HG02885 (cell line): ENCODE measurements at regions not wholly inside any gene's neighbourhood (a gene's known extent, or its start where the extent isn't known, plus 50 kb on each side); places are given as distances from the start of the nearest gene placed in this dataset.
A peak's percentile ranks its signal among the peaks of the same experiment; 100 is the strongest.

Experiments used
- ATAC-seq: cut with Tn5 transposase; IDR thresholded peaks from one replicate; pipeline ENCODE4 v1.9.1; 2021; ENCODE audit warnings: mild to moderate bottlenecking; ENCODE audit not compliant: unreplicated experiment, poor library complexity

- ATAC-seq = no peak
These were observed 365.3 kb downstream of the NUAK1 start for GRCh38 chr12:105773471-105773870.

GRCh38 chr12:105774037-105774436, 364.7 kb downstream of the NUAK1 start:
- no peak for ATAC-seq

DNA sequence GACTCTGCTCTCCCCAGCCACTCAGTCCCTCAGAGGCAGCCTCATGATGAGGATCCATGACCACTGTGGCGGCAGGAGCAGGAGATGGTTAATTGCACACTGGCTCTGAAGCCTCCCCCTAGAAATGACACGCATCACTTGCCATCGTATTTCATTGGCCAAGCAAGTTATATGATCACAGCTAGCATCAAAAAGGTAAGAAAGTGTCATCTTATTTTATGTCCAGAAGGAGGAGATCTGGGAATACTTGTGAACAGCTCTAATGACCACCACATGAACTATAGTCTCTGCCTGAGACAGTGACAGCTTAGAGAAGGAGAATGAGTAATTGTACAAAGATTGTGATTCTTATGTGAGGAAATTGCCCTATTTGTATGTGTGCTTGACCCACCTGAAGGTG, 363.4 kb downstream of the NUAK1 start:
- ATAC-seq = no peak

GRCh38 chr12:105783983-105784947, 354.5 kb downstream of the NUAK1 start:
- ATAC-seq = peak; percentile 76

GRCh38 chr12:105793421-105793820, 345.3 kb downstream of the NUAK1 start:
- no peak for ATAC-seq

DNA sequence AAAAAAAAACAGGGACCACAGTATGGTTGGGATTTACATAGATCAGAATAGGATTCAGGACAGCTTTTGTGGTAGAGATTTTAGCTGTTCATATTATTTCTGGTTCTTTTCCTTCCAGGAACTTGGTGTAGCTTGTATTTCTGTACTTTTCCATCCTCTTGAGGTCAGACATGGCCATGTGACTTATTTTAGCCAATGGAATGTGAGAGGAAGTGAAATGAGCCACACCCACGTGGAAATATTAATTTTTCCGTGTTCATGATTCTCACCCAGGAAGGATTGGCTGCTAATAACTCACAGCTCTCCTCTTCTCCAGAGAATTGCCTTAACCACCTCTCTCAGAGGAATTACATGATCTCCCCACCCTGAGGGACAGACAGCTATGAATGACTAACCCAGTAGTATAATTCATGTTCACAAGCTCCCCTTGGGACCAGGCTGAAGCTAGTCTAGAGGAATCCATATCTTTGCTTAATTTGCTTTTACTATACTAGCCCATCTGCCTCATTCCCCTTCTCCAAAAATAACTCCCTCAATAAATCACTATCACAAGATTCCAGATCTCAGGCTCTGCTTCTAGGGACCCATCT, 340.4 kb downstream of the NUAK1 start:
- ATAC-seq = no peak

- no peak for ATAC-seq
These were observed 339.7 kb downstream of the NUAK1 start for GRCh38 chr12:105799103-105799502.

GRCh38 chr12:105801351-105801750, 337.4 kb downstream of the NUAK1 start:
- ATAC-seq = no peak

DNA sequence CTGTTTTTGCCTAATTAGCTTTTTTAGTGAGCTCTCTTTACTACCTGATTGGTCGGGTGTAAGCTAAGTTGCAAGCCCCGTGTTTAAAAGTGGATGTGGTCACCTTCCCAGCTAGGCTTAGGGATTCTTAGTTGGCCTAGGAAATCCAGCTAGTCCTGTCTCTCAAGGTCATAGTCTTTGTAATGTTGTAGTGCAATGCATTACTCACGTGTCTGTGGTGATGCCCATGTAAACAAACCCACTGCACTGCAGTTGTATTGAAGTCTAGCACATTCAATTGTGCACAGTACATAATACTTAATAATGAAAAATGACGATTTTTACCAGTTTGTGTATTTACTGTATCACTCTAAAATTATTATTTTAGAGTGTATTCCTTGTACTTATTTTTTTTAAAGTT, 335.5 kb downstream of the NUAK1 start:
- no peak for ATAC-seq

DNA sequence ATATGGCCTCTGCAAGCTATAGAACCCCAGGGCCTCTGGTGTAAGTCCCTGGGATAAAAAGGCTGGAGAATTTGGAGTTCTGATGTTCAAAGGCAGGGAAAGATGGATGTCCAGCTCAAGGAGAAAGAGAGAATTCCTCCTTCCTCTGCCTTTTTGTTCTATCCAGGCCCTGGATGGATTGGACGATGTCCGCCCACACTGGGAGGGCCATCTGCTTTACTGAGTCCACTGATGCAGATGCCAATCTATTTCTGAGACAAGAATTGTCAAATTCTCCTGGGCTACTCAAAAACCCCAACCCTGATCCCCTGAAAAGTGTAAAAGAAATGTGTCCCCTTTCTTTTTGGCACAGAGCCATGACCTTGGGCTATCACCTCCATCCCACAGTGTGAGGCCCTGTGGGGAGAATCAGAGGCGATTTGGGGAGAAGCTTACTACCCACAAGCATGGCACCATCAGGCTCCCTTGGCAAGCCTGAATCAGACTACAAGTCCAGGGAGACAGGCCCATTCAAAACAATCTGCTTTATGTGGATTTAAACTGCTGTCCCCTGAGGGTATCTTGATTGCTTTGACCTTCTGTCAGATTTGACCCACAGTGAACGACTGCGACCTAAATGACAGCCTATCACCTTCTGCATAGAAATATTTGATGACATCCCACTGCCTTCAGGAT, 334.0 kb downstream of the NUAK1 start:
- no peak for ATAC-seq

- no peak for ATAC-seq
These were observed 332.9 kb downstream of the NUAK1 start for GRCh38 chr12:105805730-105806399.

DNA sequence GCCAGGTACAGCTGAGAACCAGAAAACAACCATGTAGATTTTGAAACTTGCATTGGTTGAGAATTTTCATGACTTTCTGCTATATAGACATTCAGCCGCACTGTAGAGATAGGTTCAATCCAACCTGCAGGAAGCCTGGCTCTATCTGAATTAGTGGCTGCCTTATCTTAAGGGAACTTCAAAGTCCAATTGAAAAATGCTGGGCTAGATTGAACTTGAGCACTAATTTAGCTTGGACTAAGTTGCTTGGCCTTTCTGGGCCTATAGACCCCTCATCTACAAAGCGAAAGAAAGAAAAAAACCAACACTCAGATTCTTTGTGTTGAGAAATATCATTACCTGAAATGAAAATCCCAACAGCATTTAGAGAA, 332.4 kb downstream of the NUAK1 start:
- ATAC-seq = no peak

DNA sequence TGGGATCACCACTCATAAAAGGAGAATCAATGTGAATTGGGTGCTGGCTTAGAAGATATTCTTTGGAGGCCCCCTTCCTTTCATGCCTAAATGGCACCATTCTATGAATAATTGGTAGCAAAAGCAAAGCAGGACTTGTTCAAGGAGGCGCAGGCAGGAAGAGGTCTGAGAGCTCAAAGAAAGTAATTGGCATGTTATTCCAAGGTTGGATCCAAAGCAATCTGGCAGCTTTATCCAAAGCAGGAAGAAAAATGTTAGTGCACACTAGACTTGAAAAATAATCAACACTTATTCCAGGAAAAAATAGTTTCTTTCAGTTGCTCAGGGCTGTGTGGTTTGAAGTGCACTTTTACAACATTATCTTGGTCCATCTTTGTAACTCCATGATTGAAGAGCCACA, 326.4 kb downstream of the NUAK1 start:
- ATAC-seq = no peak

DNA sequence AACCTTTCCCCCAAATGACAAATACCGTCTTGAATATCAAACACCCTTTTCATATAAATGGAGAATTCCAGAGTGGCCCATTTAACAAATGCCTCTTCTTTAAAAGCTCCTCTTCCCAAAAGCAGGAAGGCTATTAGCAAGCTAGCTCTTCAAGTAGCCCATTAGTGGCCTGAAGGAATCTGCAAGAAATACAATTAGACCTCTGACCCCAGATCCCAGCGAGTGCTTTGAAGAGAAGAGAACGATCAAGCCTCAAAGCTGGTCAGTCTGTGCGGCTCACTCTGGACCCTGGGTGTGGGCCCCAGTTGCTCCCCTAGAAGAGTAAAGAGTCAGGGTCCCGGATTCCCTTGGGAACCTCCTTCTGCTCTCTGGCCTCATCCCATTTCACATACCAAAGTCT, 325.6 kb downstream of the NUAK1 start:
- no peak for ATAC-seq

DNA sequence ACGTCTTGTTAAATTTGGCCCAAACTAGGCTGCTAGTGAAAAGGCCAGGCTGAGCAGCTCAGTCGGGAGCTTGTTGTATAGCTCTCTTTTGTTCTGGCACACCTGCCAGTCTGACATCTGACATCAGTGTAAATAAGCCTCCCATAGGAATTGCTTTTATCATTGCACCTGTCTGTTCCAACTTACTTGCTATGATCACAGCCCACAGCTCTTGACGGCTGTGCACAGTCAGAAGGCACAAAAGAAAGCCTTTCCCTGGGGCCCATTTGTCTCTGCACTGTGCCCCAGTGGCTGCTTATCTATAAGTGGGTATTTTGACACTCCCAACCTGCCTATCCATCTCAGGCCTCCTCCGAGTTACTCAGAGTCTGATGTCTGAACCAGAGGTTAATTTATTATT, 324.5 kb downstream of the NUAK1 start:
- no peak for ATAC-seq

- no peak for ATAC-seq
These were observed 319.2 kb downstream of the NUAK1 start for GRCh38 chr12:105819549-105819948.

DNA sequence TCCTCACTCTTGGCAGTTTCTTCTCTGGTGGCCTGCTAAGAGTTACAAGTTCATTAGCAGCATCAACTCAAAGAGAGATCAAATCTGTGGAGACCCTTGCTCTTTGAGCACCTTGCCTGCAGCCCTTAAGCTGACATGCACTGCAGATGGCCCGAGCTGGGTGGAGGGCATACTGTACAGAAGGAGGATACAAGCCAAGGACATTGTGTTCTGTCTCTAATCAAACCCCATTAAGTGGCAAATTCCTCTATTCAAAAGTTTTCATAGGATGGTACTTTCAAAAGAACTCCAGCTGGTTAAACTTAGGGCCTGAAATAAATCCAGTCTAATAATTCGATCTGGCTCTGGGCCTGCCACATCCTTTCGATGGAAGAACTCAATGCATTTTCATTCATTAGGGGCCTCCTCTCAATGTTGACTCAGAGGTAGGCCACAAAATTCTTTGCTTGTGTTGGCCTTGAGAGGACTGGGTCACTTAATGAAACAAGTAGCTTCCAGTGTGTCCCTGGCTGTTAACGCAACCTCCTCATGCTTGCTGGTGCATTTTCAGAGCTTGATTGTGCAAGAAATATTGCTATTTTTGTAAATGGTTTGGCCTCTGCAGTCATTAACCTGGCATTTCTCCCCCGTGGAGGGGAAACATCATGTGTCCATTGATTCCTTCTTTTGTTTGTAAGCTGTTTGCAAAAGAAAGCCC, 318.2 kb downstream of the NUAK1 start:
- ATAC-seq = no peak

GRCh38 chr12:105822131-105823105, 316.3 kb downstream of the NUAK1 start:
- ATAC-seq = no peak

DNA sequence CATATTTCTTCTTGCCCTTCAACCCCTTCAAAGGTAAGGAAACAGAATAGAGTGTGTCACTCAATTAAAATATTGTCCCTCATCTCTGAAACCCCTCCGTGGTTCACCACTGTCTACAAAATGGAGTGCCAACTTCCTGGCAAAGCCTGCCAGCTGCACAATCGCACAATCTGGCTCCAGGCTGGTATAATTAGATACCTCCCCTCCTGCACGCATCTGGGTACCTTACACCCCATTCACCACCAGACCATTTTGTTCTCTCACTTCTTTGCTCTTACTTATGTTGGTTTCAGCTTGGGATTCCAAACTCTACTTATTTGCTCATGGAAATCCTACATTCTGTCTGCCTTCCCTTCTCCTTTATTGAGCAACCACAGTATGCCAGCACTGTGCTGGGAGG, 314.9 kb downstream of the NUAK1 start:
- ATAC-seq = no peak
